Limb (tissue), 2 donors: ENCODE measurements at regions not wholly inside any gene's neighbourhood (a gene's known extent, or its start where the extent isn't known, plus 50 kb on each side); places are given as distances from the start of the nearest gene placed in this dataset.
A peak's percentile ranks its signal among the peaks of the same experiment; 100 is the strongest.

Source experiments
- DNase-seq, 2 donors: peaks; one replicate each; pipeline ENCODE4 v3.0.0-alpha.2; 2016; ENCODE audit errors: extremely low spot score in 2 of 2

GRCh38 chr4:12207396-12207795, 778.7 kb upstream of the HS3ST1 start:
- DNase-seq: no peak

DNA sequence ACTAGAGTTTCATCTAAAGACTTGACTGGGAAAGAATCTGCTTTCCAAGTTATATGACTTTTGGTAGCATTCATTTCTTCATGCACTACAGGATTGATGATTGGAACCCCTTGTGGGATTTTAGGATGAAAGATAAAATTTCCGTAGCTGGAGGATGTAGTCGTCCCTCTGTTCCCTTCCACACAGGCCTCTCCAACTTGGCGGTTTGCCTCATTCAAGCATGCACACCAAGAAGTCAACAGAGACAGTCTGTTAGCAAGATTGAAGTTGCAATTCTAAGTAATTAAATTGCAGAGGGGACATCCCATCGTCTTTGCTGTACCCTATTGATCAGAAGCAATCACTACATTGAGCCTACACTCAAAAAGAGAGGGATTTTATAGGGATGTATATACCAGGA, 777.4 kb upstream of the HS3ST1 start:
- no peak for DNase-seq

DNA sequence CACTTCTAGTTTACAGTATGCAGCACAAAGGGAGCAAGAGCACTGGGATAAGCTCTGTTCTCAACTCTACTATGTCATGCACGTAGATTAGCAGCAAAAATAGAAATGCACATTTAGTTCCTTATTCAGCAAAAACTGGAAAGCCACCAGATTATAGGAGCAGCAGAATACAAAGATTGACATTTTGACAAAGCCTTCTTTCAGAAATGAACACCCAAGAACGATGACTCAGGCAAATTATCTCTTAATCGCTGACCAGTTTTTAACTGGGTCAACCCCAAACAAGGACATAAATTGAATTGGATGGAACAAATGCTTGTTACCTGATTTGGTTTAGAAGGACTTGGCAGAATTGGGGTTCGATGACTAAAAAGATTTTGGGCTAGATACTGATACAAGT, 775.3 kb upstream of the HS3ST1 start:
- no peak for DNase-seq

GRCh38 chr4:12200226-12200625, 771.5 kb upstream of the HS3ST1 start:
- DNase-seq: peak in 1 of 2 donors; percentile 3

- peak in 1 of 2 donors; percentile 8 for DNase-seq
Observed at GRCh38 chr4:12186526-12186925, 757.8 kb upstream of the HS3ST1 start.

- peak; percentile 39 to 47 for DNase-seq
Observed at GRCh38 chr4:12178614-12179610, 750.2 kb upstream of the HS3ST1 start.

- no peak for DNase-seq
Observed at GRCh38 chr4:12177416-12177815, 748.7 kb upstream of the HS3ST1 start.

DNA sequence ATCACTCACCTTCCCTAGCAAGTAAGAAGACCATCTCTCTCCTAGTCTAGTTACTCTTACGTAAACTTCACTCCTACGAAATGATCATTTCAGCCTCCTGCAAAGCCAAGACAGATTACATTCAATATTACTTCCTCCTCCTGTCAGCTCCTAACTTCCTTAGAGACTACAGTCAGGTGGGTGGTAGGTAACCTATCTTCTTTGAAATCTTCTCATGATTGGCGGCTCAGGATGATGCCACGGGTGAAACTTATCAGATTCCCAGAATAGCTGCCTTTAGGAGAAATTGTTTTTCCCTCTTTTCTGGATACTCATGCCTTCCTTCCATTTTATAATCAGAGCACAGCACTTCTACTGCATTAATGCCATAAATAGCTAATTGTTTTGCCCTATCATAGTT, 744.8 kb upstream of the HS3ST1 start:
- no peak for DNase-seq

DNA sequence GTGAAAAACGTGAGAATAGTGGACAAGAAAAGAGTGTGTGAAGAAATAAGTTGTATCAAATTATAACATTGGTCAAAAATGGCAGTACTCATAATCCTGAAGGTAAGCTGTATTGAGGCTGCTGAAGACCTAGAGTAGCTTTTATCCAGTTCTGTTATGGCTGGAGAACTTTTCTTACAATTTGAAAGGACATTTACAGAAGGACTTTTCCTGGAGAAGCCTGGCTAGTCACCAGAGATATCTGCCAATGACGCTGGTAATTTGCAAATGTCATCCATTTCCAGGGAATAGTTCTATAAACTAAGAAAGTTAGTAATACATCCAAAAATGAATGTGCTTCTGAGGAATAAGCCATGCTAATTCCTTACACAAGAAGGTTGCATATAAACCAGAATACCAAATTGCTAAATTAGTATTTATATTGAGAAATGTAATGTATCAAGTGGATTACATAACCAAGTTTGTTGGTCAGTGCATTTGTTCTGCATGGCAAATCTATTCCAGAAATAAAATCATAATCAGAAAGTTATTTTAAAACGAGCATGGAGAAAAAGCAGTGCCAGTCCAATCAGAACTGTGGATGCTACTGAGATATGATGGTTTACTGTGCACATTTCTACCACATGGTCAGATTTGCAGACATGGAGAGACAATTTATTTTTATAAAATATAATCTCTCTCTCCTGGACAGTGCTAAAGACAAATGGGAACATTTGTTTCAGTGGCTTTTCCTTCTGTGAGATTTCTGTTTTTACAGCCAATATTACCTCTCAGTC, 743.7 kb upstream of the HS3ST1 start:
- no peak for DNase-seq

DNA sequence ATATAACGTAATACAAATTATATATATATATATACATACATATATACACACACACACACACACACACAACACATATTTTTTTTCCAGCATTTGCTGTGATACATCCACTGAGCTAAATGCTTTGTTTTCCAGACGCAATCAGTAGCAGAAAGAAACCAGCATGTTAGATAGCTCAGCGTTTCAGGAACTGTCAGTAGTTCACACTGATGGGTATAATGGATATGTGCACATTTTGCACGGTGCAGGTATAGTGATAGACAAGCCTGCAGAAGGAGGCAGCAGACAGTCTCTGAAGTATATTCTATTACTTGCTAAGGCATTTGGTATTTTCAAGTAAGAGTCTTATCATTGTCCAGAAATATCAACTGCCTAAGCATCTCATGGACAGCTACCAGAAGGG, 741.6 kb upstream of the HS3ST1 start:
- DNase-seq: no peak

- no peak for DNase-seq
Observed at GRCh38 chr4:12165616-12166015, 736.9 kb upstream of the HS3ST1 start.

- no peak for DNase-seq
Observed at GRCh38 chr4:12146339-12146738, 717.6 kb upstream of the HS3ST1 start.

- DNase-seq: no peak
Observed at GRCh38 chr4:12145768-12146167, 717.1 kb upstream of the HS3ST1 start.

GRCh38 chr4:12145106-12145505, 716.4 kb upstream of the HS3ST1 start:
- no peak for DNase-seq

DNA sequence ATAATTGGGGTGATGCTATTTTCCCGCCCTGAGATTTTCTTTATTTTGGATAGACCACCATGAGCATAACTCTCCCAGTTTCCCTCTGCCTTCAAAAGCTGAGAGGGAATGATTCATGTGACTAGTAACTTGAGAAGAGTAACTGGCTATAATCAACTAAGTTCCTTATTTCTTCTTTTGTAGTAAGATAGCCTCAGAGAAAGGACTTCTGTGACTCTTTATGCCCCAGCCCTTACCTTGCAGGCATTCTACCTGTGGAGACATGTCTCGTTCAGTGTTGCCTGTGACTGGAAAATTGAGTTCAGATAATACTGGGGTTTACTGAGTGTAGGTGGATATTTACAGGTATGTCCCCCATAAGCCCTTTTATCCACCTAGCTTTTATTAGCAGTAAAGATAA, 715.4 kb upstream of the HS3ST1 start:
- no peak for DNase-seq

DNA sequence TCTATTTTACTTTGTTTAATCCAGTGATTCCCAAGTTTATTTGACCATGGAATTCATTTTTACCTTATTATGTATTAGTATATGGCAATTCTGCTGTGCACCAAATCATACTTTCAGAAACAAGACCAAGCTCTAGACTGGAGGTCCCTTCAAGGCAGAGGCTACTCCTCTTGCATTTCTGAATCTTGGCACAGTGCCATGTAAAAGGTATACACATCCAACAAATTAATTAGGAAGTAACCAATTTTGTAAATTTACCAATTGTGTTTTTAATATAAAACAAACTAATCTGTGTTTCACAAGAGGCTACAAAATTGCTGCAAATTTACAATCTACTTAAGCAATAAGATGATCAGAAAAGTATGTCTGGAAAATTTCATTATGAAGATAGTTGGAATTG, 712.2 kb upstream of the HS3ST1 start:
- DNase-seq: no peak

- DNase-seq: no peak
Observed at GRCh38 chr4:12139296-12139695, 710.6 kb upstream of the HS3ST1 start.

GRCh38 chr4:12138488-12138887, 709.8 kb upstream of the HS3ST1 start:
- DNase-seq: no peak

DNA sequence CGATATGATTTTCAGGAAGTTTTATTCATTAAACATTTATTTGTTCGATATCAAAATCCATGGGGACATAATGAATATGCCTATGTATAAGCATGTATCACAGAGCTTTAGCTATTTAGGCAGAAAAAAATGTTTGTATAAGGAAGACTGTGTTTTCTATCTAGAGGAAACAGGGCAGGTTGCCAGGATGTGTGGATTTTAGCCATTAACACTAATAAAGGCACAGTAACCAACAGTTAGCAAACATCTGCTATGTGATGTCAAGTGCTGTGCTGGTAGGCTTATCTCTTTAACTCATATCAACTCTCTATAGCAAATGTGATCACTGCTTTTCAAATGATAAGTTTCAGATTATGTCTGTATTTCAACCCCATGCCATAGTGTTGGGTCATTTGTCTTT, 708.9 kb upstream of the HS3ST1 start:
- DNase-seq: peak in 1 of 2 donors; percentile 19

DNA sequence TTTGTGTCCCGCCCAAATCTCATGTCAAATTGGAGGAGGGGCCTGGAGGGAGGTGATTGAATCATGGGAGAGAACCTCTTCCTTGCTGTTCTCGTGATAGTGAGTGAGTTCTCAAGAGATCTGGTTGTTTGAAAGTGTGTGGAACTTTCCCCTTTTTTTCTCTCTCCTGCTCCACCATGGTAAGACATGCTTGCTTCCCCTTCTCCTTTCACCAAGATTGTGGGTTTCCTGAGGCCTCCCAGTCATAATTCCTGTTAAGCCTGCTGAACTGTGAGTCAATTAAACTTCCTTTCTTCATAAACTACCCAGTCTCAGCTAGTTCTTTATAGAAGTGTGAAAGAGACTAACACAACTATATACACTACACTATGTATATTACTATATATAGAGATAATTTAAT, 697.8 kb upstream of the HS3ST1 start:
- no peak for DNase-seq

- no peak for DNase-seq
Observed at GRCh38 chr4:12124138-12124537, 695.4 kb upstream of the HS3ST1 start.

- no peak for DNase-seq
Observed at GRCh38 chr4:12123707-12124106, 695.0 kb upstream of the HS3ST1 start.

GRCh38 chr4:12122316-12122715, 693.6 kb upstream of the HS3ST1 start:
- DNase-seq: no peak
